Small intestine (tissue), 7 donors: ENCODE measurements at regions not wholly inside any gene's neighbourhood (a gene's known extent, or its start where the extent isn't known, plus 50 kb on each side); places are given as distances from the start of the nearest gene placed in this dataset.

ENCODE experiments used
- DNase-seq, 2 donors: peaks; one replicate each; pipeline versions ENCODE4 v3.0.0 to v3.0.0-alpha.2; 2013
- FAIRE-seq: peaks from 2 replicates; lab custom pipeline; 2012; peaks lifted over from hg19 to GRCh38; lab: Jason Lieb, UNC
- H3K27ac ChIP-seq, 3 donors: one replicate each; pipeline ENCODE4 v1.5.1; 2013; ENCODE audit warnings: low read length in 2 of 3, mild to moderate bottlenecking in 2 of 3, control low read depth in 1 of 3, inconsistent platforms in 1 of 3, low read depth in 1 of 3, moderate library complexity in 1 of 3
- H3K27me3 ChIP-seq, 3 donors: one replicate each; pipeline ENCODE4 v1.6.1; 2013; ENCODE audit warnings: low read length in 3 of 3, inconsistent platforms in 1 of 3; ENCODE audit not compliant: control insufficient read depth in 3 of 3, insufficient read depth in 3 of 3
- H3K36me3 ChIP-seq, 3 donors: one replicate each; pipeline ENCODE4 v1.6.1; 2013; ENCODE audit warnings: low read length in 3 of 3, inconsistent platforms in 1 of 3, low read depth in 1 of 3, mild to moderate bottlenecking in 1 of 3, moderate library complexity in 1 of 3; ENCODE audit not compliant: control insufficient read depth in 3 of 3, insufficient read depth in 2 of 3
- H3K4me1 ChIP-seq, 3 donors: one replicate each; pipeline ENCODE4 v1.6.1; 2013; ENCODE audit warnings: low read length in 2 of 3, inconsistent platforms in 1 of 3, low read depth in 1 of 3, mild to moderate bottlenecking in 1 of 3, moderate library complexity in 1 of 3; ENCODE audit not compliant: control insufficient read depth in 3 of 3, insufficient read depth in 2 of 3
- H3K4me3 ChIP-seq, 3 donors: one replicate each; pipeline ENCODE4 v1.5.1; 2013; ENCODE audit warnings: low read length in 3 of 3, control low read depth in 1 of 3, inconsistent platforms in 1 of 3, low read depth in 1 of 3, mild to moderate bottlenecking in 1 of 3, moderate library complexity in 1 of 3
- H3K9me3 ChIP-seq, 2 donors: one replicate each; pipeline ENCODE4 v1.6.1; 2013; ENCODE audit warnings: low read depth in 1 of 2, low read length in 1 of 2; ENCODE audit not compliant: control insufficient read depth in 2 of 2, insufficient read depth in 1 of 2
- WGBS, 3 donors: extraction: QIAGEN DNeasy Blood & Tissue Kit; methylation state at CpG; one replicate each; pipeline ENCODE4 v1.1.7; 2013; 5-methylcytosine and 5-hydroxymethylcytosine counted together
- donor health status: healthy with polysubstance abuse.
- donor health status: control.
- donor health status: control.
- donor health status: Bipolar disorder and iron deficiency.
- donor health status: healthy.

- no peak for DNase-seq
- Histone ChIP-seq H3K27me3 (no peaks in the 10 kb centered on the region), H3K27ac (no peak overlapping the region), H3K4me1 (no peaks in the 10 kb centered on the region), H3K4me3 (no peak overlapping the region), H3K9me3 (peaks cover 0 to 3% of the 10 kb centered on the region in 2 donors), H3K36me3 (no peaks in the 10 kb centered on the region)
- no peak for FAIRE-seq
- 33 to 55% (median 44%) methylated on average over 5 of the region's 5 CpGs for WGBS, 3 donors
These were observed 924.2 kb downstream of the UQCRFS1 start for GRCh38 chr19:28288572-28289264.

- FAIRE-seq: no peak
- no peaks in the 10 kb centered on the region for H3K36me3 ChIP-seq
- H3K27ac ChIP-seq: no peak overlapping the region
- WGBS, 3 donors: 70 to 82% (median 70%) methylated on average over 2 of the region's 2 CpGs
- no peaks in the 10 kb centered on the region for H3K27me3 ChIP-seq
- no peak overlapping the region for H3K4me3 ChIP-seq
- H3K4me1 ChIP-seq: no peaks in the 10 kb centered on the region
- H3K9me3 ChIP-seq: peaks cover 0 to 4% of the 10 kb centered on the region in 2 donors
- DNase-seq: no peak
These were observed 927.0 kb downstream of the UQCRFS1 start for GRCh38 chr19:28285917-28286316.

- no peaks in the 10 kb centered on the region for H3K4me1 ChIP-seq
- no peak for FAIRE-seq
- H3K9me3 ChIP-seq: peaks cover 0 to 4% of the 10 kb centered on the region in 2 donors
- H3K36me3 ChIP-seq: no peaks in the 10 kb centered on the region
- no peak overlapping the region for H3K4me3 ChIP-seq
- H3K27me3 ChIP-seq: no peaks in the 10 kb centered on the region
- DNase-seq: no peak
- no peak overlapping the region for H3K27ac ChIP-seq
These were observed 927.9 kb downstream of the UQCRFS1 start for GRCh38 chr19:28285078-28285477.

DNA sequence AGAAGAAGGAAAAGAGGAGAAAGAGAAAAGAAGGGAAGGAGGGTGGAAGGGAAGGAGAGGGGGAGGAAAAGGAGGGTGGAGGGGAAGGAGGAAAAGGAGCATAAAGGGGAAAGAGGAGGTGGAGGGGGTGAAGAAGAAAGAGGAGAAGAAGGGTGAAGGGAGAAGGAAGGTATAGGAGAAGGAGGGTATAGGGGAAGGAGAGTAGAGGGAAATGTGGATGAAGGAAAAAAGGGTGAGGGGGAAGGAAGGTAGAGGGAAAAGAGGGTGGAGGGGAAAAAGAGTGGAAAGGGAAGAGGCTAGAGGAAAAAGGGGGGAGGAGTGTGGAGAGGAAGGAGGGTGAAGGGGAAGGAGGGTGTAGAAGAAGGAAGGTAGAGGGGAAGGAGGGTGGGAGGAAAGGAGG, 928.6 kb downstream of the UQCRFS1 start:
- no peaks in the 10 kb centered on the region for H3K36me3 ChIP-seq
- no peak for FAIRE-seq
- DNase-seq: no peak
- H3K27ac ChIP-seq: no peak overlapping the region
- H3K27me3 ChIP-seq: no peaks in the 10 kb centered on the region
- no peak overlapping the region for H3K4me3 ChIP-seq
- peaks cover 0 to 4% of the 10 kb centered on the region in 2 donors for H3K9me3 ChIP-seq
- H3K4me1 ChIP-seq: no peaks in the 10 kb centered on the region

DNA sequence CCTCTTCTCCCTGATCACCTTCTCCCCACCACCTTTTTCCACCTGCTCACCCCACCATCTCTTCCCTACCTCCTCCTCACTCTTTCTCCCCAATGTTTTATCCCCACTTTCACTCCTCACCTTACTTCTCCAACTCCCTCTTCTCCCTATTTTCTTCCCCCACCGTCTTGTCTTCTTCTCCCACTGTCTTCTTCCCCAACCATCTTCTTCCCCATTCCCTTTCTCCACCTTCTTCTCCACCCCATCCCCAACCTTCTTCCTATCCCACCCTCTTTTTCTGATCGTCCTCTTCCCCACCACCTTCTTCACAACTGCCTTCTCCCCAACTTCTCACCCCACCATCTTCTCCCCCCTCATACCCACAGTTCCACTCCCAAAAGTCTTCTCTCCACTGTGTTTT, 929.4 kb downstream of the UQCRFS1 start:
- 79 to 82% (median 81%) methylated on average over 2 of the region's 2 CpGs for whole genome bisulfite sequencing, 3 donors
- DNase-seq: no peak
- Histone ChIP-seq H3K4me3 (no peak overlapping the region), H3K36me3 (no peaks in the 10 kb centered on the region), H3K4me1 (no peaks in the 10 kb centered on the region), H3K27me3 (no peaks in the 10 kb centered on the region), H3K27ac (no peak overlapping the region), H3K9me3 (peaks cover 0 to 4% of the 10 kb centered on the region in 2 donors)
- no peak for FAIRE-seq

- FAIRE-seq (no peak), DNase-seq (no peak)
- H3K27me3 ChIP-seq: no peaks in the 10 kb centered on the region
- no peak overlapping the region for H3K4me3 ChIP-seq
- no peaks in the 10 kb centered on the region for H3K36me3 ChIP-seq
- H3K27ac ChIP-seq: no peak overlapping the region
- WGBS, 3 donors: 88 to 96% (median 90%) methylated on average over 1 of the region's 1 CpG
- H3K4me1 ChIP-seq: no peaks in the 10 kb centered on the region
- H3K9me3 ChIP-seq: peaks cover 0 to 4% of the 10 kb centered on the region in 2 donors
These were observed 931.3 kb downstream of the UQCRFS1 start for GRCh38 chr19:28281676-28282075.

DNA sequence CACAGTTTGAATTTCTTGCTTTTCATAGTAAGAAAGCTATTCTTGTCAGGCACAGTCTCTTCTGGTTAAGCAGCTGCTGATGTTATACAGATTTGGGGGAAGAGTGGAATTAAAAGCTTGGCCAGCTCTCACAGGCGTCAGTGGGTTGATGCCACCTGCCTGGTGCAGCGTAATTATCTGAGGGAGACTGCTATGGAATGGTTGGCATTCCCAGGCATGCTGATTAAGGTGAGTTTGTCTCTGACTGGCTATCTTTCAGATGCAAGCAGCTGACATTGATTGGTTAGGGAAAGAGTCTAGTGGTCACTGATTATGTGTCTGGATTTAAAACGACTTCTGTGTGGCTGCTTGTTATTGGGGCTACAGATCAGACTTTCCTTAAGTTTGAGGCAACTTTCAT, 948.4 kb downstream of the UQCRFS1 start:
- H3K4me1 ChIP-seq: no peaks in the 10 kb centered on the region
- H3K9me3 ChIP-seq: no peaks in the 10 kb centered on the region
- H3K4me3 ChIP-seq: no peak overlapping the region
- FAIRE-seq: no peak
- 34 to 47% (median 46%) methylated on average over 3 of the region's 3 CpGs for WGBS, 3 donors
- H3K27me3 ChIP-seq: no peaks in the 10 kb centered on the region
- H3K36me3 ChIP-seq: no peaks in the 10 kb centered on the region
- no peak for DNase-seq
- no peak overlapping the region for H3K27ac ChIP-seq

DNA sequence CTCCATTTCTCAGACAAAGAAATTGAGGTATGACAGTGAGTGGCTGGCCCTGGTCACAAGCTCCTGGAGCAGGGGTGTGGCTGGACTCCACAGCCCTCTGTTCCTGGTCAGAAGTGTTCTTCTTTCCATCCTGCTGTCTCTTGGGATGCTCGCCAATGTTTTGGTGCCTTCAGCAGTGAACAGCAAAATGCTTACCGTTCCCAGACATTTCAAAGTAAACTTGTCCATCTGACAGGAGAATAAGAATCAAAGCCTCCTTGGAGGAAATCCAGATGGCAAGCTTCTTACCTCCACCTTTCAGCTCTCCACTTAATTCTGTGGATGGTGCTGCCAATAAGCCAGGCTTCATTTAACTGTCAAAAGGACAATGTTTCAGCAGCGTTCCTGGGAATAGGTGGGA, 954.1 kb downstream of the UQCRFS1 start:
- Histone ChIP-seq H3K9me3 (peaks cover 0 to 2% of the 10 kb centered on the region in 2 donors), H3K4me1 (no peaks in the 10 kb centered on the region), H3K27me3 (no peaks in the 10 kb centered on the region), H3K4me3 (no peak overlapping the region), H3K36me3 (no peaks in the 10 kb centered on the region), H3K27ac (no peak overlapping the region)
- no peak for FAIRE-seq
- 68 to 89% (median 72%) methylated on average over 3 of the region's 3 CpGs for WGBS, 3 donors
- DNase-seq: no peak

DNA sequence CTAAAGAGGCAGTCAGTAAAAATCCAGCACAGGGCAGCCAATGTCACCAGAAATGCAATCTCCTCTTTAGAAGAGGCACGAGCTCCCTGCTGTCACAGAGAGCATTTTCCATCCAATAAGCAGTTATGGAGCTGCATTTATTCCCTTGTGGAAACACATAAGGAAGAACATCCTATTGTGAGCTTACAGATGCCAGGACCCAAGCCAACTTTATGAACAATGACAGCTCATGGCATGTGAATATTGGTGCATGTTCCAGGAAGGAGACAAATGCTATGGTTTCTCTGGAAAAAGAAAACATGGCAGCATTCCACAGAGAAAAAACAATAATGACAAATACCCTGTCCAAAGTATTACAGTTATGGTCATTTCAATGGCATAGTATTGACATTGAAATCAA, 955.6 kb downstream of the UQCRFS1 start:
- Histone ChIP-seq H3K27ac (no peak overlapping the region), H3K9me3 (peaks cover 0 to 2% of the 10 kb centered on the region in 2 donors), H3K4me1 (no peaks in the 10 kb centered on the region), H3K4me3 (no peak overlapping the region), H3K27me3 (no peaks in the 10 kb centered on the region), H3K36me3 (no peaks in the 10 kb centered on the region)
- 23 to 35% (median 31%) methylated on average over 1 of the region's 1 CpG for WGBS, 3 donors
- DNase-seq (no peak), FAIRE-seq (no peak)
